Natural killer cell (primary cell): ENCODE measurements at regions not wholly inside any gene's neighbourhood (a gene's known extent, or its start where the extent isn't known, plus 50 kb on each side); places are given as distances from the start of the nearest gene placed in this dataset.

Experiments used
- ATAC-seq, 3 donors: fragments of 150-1000 bp in 2 of 3; fragments of 200-7000 bp in 1 of 3; cut with Tn5 transposase; 1 replicate in 1 of 3; 2 replicates in 2 of 3; pipeline ENCODE4 v1.10.0; 2021; ENCODE audit warnings: mild to moderate bottlenecking in 2 of 3, moderate library complexity in 2 of 3
- DNase-seq, 2 donors: peaks; one replicate each; pipeline versions ENCODE4 v3.0.0 to v3.0.0-alpha.2; 2013 to 2021; ENCODE audit warnings: mixed read lengths in 1 of 2
- H3K27ac ChIP-seq: one replicate; pipeline ENCODE4 v1.5.1; 2013; ENCODE audit warnings: mild to moderate bottlenecking, low read length
- H3K27me3 ChIP-seq: one replicate; pipeline ENCODE4 v1.6.1; 2013; ENCODE audit warnings: low read length; ENCODE audit not compliant: control insufficient read depth, insufficient read depth
- H3K36me3 ChIP-seq: one replicate; pipeline ENCODE4 v1.6.1; 2013; ENCODE audit warnings: low read length; ENCODE audit not compliant: control insufficient read depth, insufficient read depth
- H3K4me1 ChIP-seq: one replicate; pipeline ENCODE4 v1.6.1; 2013; ENCODE audit warnings: low read length; ENCODE audit not compliant: control insufficient read depth, insufficient read depth
- H3K4me3 ChIP-seq: one replicate; pipeline ENCODE4 v1.5.1; 2013; ENCODE audit warnings: low read length
- H3K9me3 ChIP-seq: one replicate; pipeline ENCODE4 v1.6.1; 2013; ENCODE audit warnings: low read length; ENCODE audit not compliant: control insufficient read depth, insufficient read depth
- H3K27ac Mint-ChIP-seq, 2 donors: one replicate each; pipeline ENCODE4 v1.8.0; 2022; ENCODE audit warnings: mild to moderate bottlenecking in 2 of 2, mixed read lengths in 2 of 2, moderate library complexity in 1 of 2
- H3K27me3 Mint-ChIP-seq, 2 donors: one replicate each; pipeline ENCODE4 v1.8.0; 2022; ENCODE audit warnings: low read depth in 2 of 2, mixed read lengths in 2 of 2
- H3K36me3 Mint-ChIP-seq: one replicate; pipeline ENCODE4 v1.8.0; 2022; ENCODE audit warnings: mixed read lengths
- H3K4me1 Mint-ChIP-seq, 2 donors: one replicate each; pipeline ENCODE4 v1.8.0; 2022; ENCODE audit warnings: mixed read lengths in 2 of 2
- H3K4me3 Mint-ChIP-seq: one replicate; pipeline ENCODE4 v1.8.0; 2022; ENCODE audit warnings: mild to moderate bottlenecking, moderate library complexity, mixed read lengths
- H3K9me3 Mint-ChIP-seq, 2 donors: one replicate each; pipeline ENCODE4 v1.8.0; 2022; ENCODE audit warnings: mixed read lengths in 2 of 2
- CTCF ChIP-seq: fragments of 200-600 bp; IDR thresholded peaks from one replicate; pipeline ENCODE4 v1.8.0; 2022; ENCODE audit warnings: antibody characterized with exemption
- WGBS: methylation state at CpG from one replicate; pipeline ENCODE4 v1.1.7; 2013; ENCODE audit warnings: missing lambda C conversion rate; ENCODE audit not compliant: insufficient coverage; 5-methylcytosine and 5-hydroxymethylcytosine counted together
- intact Hi-C: fragments of 100-400 bp; cut with micrococcal nuclease; formaldehyde crosslinking; loops from one replicate; pipeline ENCODE4 v1.14.2; 2022

DNA sequence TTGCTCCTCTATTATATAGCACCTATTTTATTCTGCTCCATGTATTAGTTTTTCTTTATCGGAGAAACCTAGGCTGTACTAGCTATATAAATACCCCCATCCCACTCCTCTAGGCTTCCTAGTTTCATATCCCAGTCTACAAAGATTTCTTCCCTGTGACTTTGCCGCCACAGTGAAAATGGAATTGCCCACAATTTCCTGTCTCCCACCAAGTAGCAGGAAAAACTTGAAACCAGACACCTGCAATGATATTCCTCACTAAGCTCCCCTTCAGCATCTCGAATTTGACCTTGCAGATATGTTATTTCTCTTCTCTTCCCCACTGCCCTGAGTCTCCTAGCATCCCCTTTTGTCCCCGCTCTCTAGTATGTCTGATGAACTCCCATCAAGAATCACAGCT lies 685.8 kb upstream of the CCDC54 start:
- H3K36me3 Mint-ChIP-seq = no peaks in the 10 kb centered on the region

DNA sequence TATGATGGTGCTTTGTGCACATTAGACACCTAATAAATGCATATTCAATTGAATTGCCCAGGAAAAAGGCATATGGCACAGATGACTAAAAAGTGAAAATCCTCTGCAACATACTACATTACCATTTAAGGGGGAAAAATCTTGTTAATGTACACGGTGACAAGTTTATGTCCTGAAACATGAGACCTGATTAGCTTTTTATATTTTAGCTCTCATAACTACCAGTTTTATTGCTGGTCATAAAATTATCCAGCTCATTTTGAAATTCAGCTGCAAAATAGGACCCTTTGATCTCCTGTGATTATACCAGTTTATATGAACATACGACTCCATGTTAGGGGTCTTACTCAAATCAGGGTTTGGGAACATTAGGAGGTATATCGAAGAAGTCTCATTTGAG lies 684.6 kb upstream of the CCDC54 start:
- Histone ChIP-seq H3K4me3 (no peak overlapping the region), H3K36me3 (no peaks in the 10 kb centered on the region), H3K27me3 (no peaks in the 10 kb centered on the region), H3K9me3 (no peaks in the 10 kb centered on the region), H3K4me1 (no peaks in the 10 kb centered on the region), H3K27ac (no peak overlapping the region)
- intact Hi-C loops = no loop called here
- peaks cover 0 to 3% of the 10 kb centered on the region in 2 donors for H3K9me3 Mint-ChIP-seq
- no peaks in the 10 kb centered on the region for H3K27me3 Mint-ChIP-seq
- no peaks in the 10 kb centered on the region for H3K4me1 Mint-ChIP-seq
- ATAC-seq (no peak), DNase-seq (no peak)
- no peak for TF ChIP-seq CTCF
- 88% methylated on average over 2 of the region's 3 CpGs for WGBS
- H3K27ac Mint-ChIP-seq = no peak overlapping the region
- no peak overlapping the region for H3K4me3 Mint-ChIP-seq
- H3K36me3 Mint-ChIP-seq = no peaks in the 10 kb centered on the region

More for the DNA sequence above, 685.8 kb upstream of the CCDC54 start:
- intact Hi-C loops = no loop called here
- no peaks in the 10 kb centered on the region for H3K9me3 ChIP-seq
- no peak overlapping the region for H3K4me3 Mint-ChIP-seq
- H3K9me3 Mint-ChIP-seq = peaks cover 0 to 3% of the 10 kb centered on the region in 2 donors
- no peak overlapping the region for H3K4me3 ChIP-seq
- H3K27ac Mint-ChIP-seq = no peak overlapping the region
- no peak overlapping the region for H3K27ac ChIP-seq
- H3K27me3 Mint-ChIP-seq = no peaks in the 10 kb centered on the region
- DNase-seq (no peak), ATAC-seq (no peak)
- H3K4me1 Mint-ChIP-seq = no peaks in the 10 kb centered on the region
- 78% methylated on average over 4 of the region's 4 CpGs for WGBS
- H3K27me3 ChIP-seq = no peaks in the 10 kb centered on the region
- H3K4me1 ChIP-seq = no peaks in the 10 kb centered on the region
- TF ChIP-seq CTCF = no peak
- H3K36me3 ChIP-seq = no peaks in the 10 kb centered on the region

DNA sequence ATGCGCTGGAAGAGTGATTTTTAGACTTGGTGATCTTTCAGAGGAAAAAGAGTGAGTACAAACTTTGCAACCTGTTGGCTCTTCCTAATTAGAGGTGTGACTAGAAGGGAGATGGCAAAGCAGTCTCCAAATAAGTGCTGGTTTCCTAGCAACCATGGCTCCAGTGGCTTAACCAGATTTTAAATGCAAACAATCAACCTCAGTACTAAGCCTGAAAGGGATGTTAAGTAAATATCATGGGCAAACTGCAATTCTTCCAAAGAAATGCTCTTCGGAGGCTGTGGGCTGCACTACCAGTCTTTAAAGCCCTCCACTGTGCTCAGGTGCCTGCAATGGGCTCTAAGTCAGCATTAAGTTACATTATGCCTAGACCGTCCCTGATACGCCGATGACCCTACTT lies 678.1 kb upstream of the CCDC54 start:
- H3K27me3 Mint-ChIP-seq = no peaks in the 10 kb centered on the region
- no peaks in the 10 kb centered on the region for H3K4me1 Mint-ChIP-seq
- Histone ChIP-seq H3K9me3 (no peaks in the 10 kb centered on the region), H3K27me3 (no peaks in the 10 kb centered on the region), H3K36me3 (no peaks in the 10 kb centered on the region), H3K4me3 (no peak overlapping the region), H3K27ac (no peak overlapping the region), H3K4me1 (no peaks in the 10 kb centered on the region)
- peaks cover 0 to 2% of the 10 kb centered on the region in 2 donors for H3K9me3 Mint-ChIP-seq
- DNase-seq = no peak
- H3K4me3 Mint-ChIP-seq = no peak overlapping the region
- WGBS = 95% methylated on average over 5 of the region's 5 CpGs
- intact Hi-C loops = no loop called here
- H3K27ac Mint-ChIP-seq = no peak overlapping the region
- no peak for TF ChIP-seq CTCF
- ATAC-seq = no peak
- H3K36me3 Mint-ChIP-seq = no peaks in the 10 kb centered on the region

- peaks cover 0 to 2% of the 10 kb centered on the region in 2 donors for H3K9me3 Mint-ChIP-seq
- DNase-seq = no peak
- intact Hi-C loops = no loop called here
- Histone ChIP-seq H3K27ac (no peak overlapping the region), H3K4me3 (no peak overlapping the region), H3K9me3 (no peaks in the 10 kb centered on the region), H3K27me3 (no peaks in the 10 kb centered on the region), H3K36me3 (no peaks in the 10 kb centered on the region), H3K4me1 (no peaks in the 10 kb centered on the region)
- H3K4me3 Mint-ChIP-seq = no peak overlapping the region
- 100% methylated on average over 1 of the region's 1 CpG for WGBS
- H3K27ac Mint-ChIP-seq = no peak overlapping the region
- no peaks in the 10 kb centered on the region for H3K27me3 Mint-ChIP-seq
- TF ChIP-seq CTCF = no peak
- H3K4me1 Mint-ChIP-seq = no peaks in the 10 kb centered on the region
- no peak for ATAC-seq
- H3K36me3 Mint-ChIP-seq = no peaks in the 10 kb centered on the region
Observed at GRCh38 chr3:106700981-106701380, 676.3 kb upstream of the CCDC54 start.
